ENCODE measurements at regions not wholly inside any gene's neighbourhood (a gene's known extent, or its start where the extent isn't known, plus 50 kb on each side); places are given as distances from the start of the nearest gene placed in this dataset.

DNA sequence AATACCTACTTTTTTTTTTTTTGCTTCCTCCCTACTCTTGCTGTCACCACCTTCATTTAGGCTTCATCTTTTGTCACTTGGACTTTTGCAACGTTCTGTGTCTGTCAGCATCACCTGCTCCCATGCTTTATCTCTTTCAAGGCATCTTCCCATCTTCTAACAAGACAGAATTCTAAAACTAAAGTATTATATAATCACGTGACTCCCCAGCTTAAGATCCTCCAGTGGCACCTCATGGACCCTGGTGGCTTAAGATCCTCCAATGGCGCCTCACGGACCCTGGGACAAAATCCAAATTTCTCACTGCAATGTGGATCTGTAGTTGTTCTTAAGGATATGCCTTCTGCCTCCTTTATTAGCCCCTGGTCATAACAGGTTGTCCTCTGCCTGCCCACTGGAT is 248.2 kb upstream of the SORL1-AS1 start:
- Histone ChIP-seq H3K27ac (ENCODE audit: low read depth, low read length) (no peak overlapping the region), H3K27me3 (ENCODE audit: insufficient read depth, low read length) (peaks cover 37% of the 10 kb centered on the region), H3K79me2 (ENCODE audit: insufficient read depth, low read length) (no peaks in the 10 kb centered on the region), H3K36me3 (ENCODE audit: insufficient read depth, low read length) (no peaks in the 10 kb centered on the region), H3K9me3 (ENCODE audit: low read depth, low read length) (no peaks in the 10 kb centered on the region), H4K20me1 (ENCODE audit: insufficient read depth, low read length) (no peaks in the 10 kb centered on the region), H3K4me2 (ENCODE audit: insufficient read depth, low read length) (no peak overlapping the region), H3K4me3 (ENCODE audit: insufficient read depth, low read length) (no peak overlapping the region), H2AFZ (ENCODE audit: low read length) (no peak overlapping the region), H3K4me1 (ENCODE audit: insufficient read depth, low read length) (peaks cover 7% of the 10 kb centered on the region)
- DNase-seq (ENCODE audit: insufficient read length, low spot score, missing footprints) = no peak
- TF ChIP-seq, protein P1, sequence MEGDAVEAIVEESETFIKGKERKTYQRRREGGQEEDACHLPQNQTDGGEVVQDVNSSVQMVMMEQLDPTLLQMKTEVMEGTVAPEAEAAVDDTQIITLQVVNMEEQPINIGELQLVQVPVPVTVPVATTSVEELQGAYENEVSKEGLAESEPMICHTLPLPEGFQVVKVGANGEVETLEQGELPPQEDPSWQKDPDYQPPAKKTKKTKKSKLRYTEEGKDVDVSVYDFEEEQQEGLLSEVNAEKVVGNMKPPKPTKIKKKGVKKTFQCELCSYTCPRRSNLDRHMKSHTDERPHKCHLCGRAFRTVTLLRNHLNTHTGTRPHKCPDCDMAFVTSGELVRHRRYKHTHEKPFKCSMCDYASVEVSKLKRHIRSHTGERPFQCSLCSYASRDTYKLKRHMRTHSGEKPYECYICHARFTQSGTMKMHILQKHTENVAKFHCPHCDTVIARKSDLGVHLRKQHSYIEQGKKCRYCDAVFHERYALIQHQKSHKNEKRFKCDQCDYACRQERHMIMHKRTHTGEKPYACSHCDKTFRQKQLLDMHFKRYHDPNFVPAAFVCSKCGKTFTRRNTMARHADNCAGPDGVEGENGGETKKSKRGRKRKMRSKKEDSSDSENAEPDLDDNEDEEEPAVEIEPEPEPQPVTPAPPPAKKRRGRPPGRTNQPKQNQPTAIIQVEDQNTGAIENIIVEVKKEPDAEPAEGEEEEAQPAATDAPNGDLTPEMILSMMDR (IDR thresholded peaks at IDR 0.05; ENCODE audit: extremely low read depth, low read depth, low read length) = no peak

DNA sequence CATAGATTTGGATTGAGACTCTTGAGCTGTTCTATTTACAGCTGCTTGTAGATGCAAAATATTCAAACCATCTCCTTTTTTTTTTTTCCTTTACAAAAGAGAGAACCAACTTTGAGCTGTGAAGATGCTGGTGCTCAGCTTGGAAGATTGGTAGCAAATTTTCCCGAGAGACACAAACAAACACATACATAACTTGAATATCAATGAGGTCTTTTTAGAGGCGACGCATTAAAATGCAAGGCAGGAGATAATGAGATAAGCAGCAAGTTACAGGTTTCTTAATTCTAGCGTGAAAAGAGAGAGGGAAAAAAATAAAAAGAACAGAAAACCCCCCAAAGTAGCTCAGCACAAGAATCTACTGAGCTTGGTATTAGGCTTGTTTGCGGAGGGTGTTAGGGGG is 247.0 kb upstream of the SORL1-AS1 start:
- Histone ChIP-seq H3K36me3 (ENCODE audit: insufficient read depth, low read length) (no peaks in the 10 kb centered on the region), H2AFZ (ENCODE audit: low read length) (no peak overlapping the region), H3K4me3 (ENCODE audit: insufficient read depth, low read length) (no peak overlapping the region), H3K4me2 (ENCODE audit: insufficient read depth, low read length) (no peak overlapping the region), H3K9me3 (ENCODE audit: low read depth, low read length) (no peaks in the 10 kb centered on the region), H3K4me1 (ENCODE audit: insufficient read depth, low read length) (peaks cover 7% of the 10 kb centered on the region), H4K20me1 (ENCODE audit: insufficient read depth, low read length) (no peaks in the 10 kb centered on the region), H3K27ac (ENCODE audit: low read depth, low read length) (no peak overlapping the region), H3K27me3 (ENCODE audit: insufficient read depth, low read length) (peaks cover 37% of the 10 kb centered on the region), H3K79me2 (ENCODE audit: insufficient read depth, low read length) (no peaks in the 10 kb centered on the region)
- DNase-seq (ENCODE audit: insufficient read length, low spot score, missing footprints) = no peak
- TF ChIP-seq, protein P1 (IDR thresholded peaks at IDR 0.05; ENCODE audit: extremely low read depth, low read depth, low read length) = no peak

DNA sequence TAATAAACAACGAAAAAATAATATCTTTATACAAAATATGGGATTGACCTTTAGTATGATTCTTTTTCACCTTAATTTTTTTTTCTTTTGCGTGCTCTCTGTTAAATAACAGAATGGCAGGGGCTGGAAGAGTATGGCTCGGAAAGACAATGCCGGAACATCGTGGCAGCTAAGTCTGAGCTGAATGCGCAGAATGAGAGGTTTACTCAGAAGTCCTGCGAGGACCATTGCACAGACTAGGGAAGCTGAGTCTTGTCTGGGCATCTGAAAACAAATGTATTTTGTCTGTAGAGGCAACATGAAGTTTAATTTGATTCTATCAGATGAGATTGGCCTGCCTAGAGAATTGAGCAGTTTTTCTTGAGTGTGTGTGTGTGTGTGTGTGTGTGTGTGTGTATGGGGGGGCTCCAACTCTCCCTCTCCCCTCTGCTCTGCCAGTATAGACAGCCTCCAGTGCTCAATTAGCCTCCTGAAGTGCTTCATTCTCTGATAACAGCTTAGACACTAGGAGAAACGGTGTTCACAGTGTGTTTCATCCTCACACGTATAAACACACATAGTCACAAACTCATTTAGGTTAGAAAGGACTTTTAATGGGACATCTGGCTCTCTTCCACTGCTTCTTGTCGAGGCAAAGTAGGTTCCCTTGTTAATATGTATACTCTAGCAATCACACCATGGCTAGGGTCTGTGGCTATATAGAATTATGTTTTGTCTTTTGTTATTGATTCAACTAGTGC is 244.3 kb upstream of the SORL1-AS1 start:
- no peak for DNase-seq (ENCODE audit: insufficient read length, low spot score, missing footprints)
- H3K9me3 ChIP-seq (ENCODE audit: low read depth, low read length) = no peaks in the 10 kb centered on the region
- H3K79me2 ChIP-seq (ENCODE audit: insufficient read depth, low read length) = no peaks in the 10 kb centered on the region
- H3K4me2 ChIP-seq (ENCODE audit: insufficient read depth, low read length) = peak overlapping the region; percentile 76
- no peak overlapping the region for H2AFZ ChIP-seq (ENCODE audit: low read length)
- no peaks in the 10 kb centered on the region for H4K20me1 ChIP-seq (ENCODE audit: insufficient read depth, low read length)
- TF ChIP-seq, protein P1 (IDR thresholded peaks at IDR 0.05; ENCODE audit: extremely low read depth, low read depth, low read length) = no peak
- no peak overlapping the region for H3K4me3 ChIP-seq (ENCODE audit: insufficient read depth, low read length)
- H3K27me3 ChIP-seq (ENCODE audit: insufficient read depth, low read length) = peaks cover 24% of the 10 kb centered on the region
- no peaks in the 10 kb centered on the region for H3K36me3 ChIP-seq (ENCODE audit: insufficient read depth, low read length)
- H3K4me1 ChIP-seq (ENCODE audit: insufficient read depth, low read length) = peaks cover 7% of the 10 kb centered on the region
- H3K27ac ChIP-seq (ENCODE audit: low read depth, low read length) = no peak overlapping the region

DNA sequence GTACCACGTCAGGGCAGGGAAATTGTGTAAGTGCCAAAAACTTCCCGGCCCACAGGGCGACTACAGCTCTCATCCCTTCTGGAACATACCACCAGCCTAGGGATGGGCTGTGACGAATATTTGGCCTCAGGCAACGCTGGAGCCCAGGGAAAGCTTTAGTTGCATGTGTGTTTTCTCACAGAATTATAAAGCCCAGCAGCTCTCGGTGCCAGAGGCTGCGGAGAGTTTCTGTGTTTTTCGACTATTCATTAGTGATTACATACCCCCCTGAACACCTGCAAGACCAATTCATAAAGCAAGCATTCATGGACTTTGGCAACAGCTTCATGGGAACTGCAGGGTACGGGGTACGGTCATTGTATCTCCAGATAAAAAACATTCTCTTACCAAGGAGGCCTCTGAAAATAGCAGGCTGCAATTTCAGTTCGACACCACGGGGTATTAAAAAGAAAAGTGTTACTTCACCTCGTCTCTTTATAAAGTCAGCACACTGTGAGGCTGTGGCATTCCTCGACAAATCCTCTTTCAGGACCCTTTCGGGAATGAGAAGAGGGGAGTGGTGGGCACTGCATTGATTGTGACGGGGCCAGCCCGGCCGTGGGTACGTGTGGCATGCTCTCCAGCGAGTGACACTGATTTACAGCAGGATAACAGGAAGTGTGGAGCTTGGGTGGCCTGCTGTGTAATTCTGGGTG is 243.6 kb upstream of the SORL1-AS1 start:
- Histone ChIP-seq H3K4me1 (ENCODE audit: insufficient read depth, low read length) (peaks cover 7% of the 10 kb centered on the region), H3K4me3 (ENCODE audit: insufficient read depth, low read length) (peak overlapping the region; percentile 56), H3K27me3 (ENCODE audit: insufficient read depth, low read length) (peaks cover 20% of the 10 kb centered on the region), H3K36me3 (ENCODE audit: insufficient read depth, low read length) (no peaks in the 10 kb centered on the region), H3K4me2 (ENCODE audit: insufficient read depth, low read length) (peak overlapping the region; percentile 76), H3K9me3 (ENCODE audit: low read depth, low read length) (no peaks in the 10 kb centered on the region), H3K27ac (ENCODE audit: low read depth, low read length) (no peak overlapping the region), H4K20me1 (ENCODE audit: insufficient read depth, low read length) (no peaks in the 10 kb centered on the region), H3K79me2 (ENCODE audit: insufficient read depth, low read length) (no peaks in the 10 kb centered on the region), H2AFZ (ENCODE audit: low read length) (peak overlapping the region; percentile 94)
- TF ChIP-seq, protein P1 (IDR thresholded peaks at IDR 0.05; ENCODE audit: extremely low read depth, low read depth, low read length) = no peak
- peak; percentile 61 for DNase-seq (ENCODE audit: insufficient read length, low spot score, missing footprints)
